IMR-90 (cell line): ENCODE measurements at regions not wholly inside any gene's neighbourhood (a gene's known extent, or its start where the extent isn't known, plus 50 kb on each side); places are given as distances from the start of the nearest gene placed in this dataset.

Experiments used
- ATAC-seq: fragments of 200-7000 bp; cut with Tn5 transposase; 2 replicates; pipeline ENCODE4 v1.9.1; 2020; ENCODE audit warnings: low read depth, mild to moderate bottlenecking, moderate library complexity
- BruUV-seq: library from RNA; stranded (reverse); fragments of 400-500 nt; replicated peaks from 2 replicates; lab custom pipeline; 2021; lab: Mats Ljungman, UMichigan
- CTCF ChIA-PET: fragments of 300-600 bp; formaldehyde crosslinking; extraction: SDS; loops from one replicate; lab custom pipeline; 2021; ENCODE audit warnings: antibody characterized with exemption; lab: Yijun Ruan, JAX
- POLR2A ChIA-PET: fragments of 300-600 bp; sonication (Branson Sonifier 250); formaldehyde crosslinking; loops from one replicate; lab custom pipeline; 2022; ENCODE audit warnings: antibody characterized with exemption; ENCODE audit not compliant: unreplicated experiment; lab: Charles Lee
- DNase-seq: peaks from one replicate; pipeline ENCODE4 v3.0.0; 2013
- H2AFZ ChIP-seq: replicated peaks from 2 replicates; pipeline ENCODE3; 2013; ENCODE audit warnings: low read length, mild to moderate bottlenecking; ENCODE audit not compliant: poor library complexity
- H2AK5ac ChIP-seq: 2 replicates; pipeline ENCODE4 v1.6.1; 2013; ENCODE audit warnings: low read depth, low read length, inconsistent platforms
- H2AK9ac ChIP-seq: replicated peaks from 2 replicates; pipeline ENCODE3; 2013; ENCODE audit warnings: mild to moderate bottlenecking, low read depth, low read length, moderate library complexity; ENCODE audit not compliant: poor library complexity
- H2BK120ac ChIP-seq: 2 replicates; pipeline ENCODE4 v1.6.1; 2013; ENCODE audit warnings: low read depth, low read length, inconsistent platforms
- H2BK15ac ChIP-seq: 3 replicates; pipeline ENCODE4 v1.6.1; 2013; ENCODE audit warnings: low read depth, low read length, inconsistent platforms
- H2BK20ac ChIP-seq: 2 replicates; pipeline ENCODE4 v1.6.1; 2013; ENCODE audit warnings: low read depth, mild to moderate bottlenecking, inconsistent platforms, low read length, moderate library complexity
- H2BK5ac ChIP-seq: 2 replicates; pipeline ENCODE4 v1.6.1; 2013; ENCODE audit warnings: mild to moderate bottlenecking, low read depth, low read length, inconsistent platforms; ENCODE audit not compliant: poor library complexity, severe bottlenecking
- H3K14ac ChIP-seq: replicated peaks from 2 replicates; pipeline ENCODE4 v1.6.1; 2013; ENCODE audit warnings: low read depth, low read length, inconsistent platforms
- H3K18ac ChIP-seq: 2 replicates; pipeline ENCODE4 v1.6.1; 2013; ENCODE audit warnings: low read depth, low read length, control low read depth
- H3K23ac ChIP-seq: 2 replicates; pipeline ENCODE4 v1.6.1; 2013; ENCODE audit warnings: low read depth, low read length, inconsistent platforms
- H3K27ac ChIP-seq: 2 replicates; pipeline ENCODE4 v1.5.1; 2013; ENCODE audit warnings: mild to moderate bottlenecking, control low read depth, low read length; ENCODE audit not compliant: insufficient read depth
- H3K27me3 ChIP-seq: 2 replicates; pipeline ENCODE4 v1.6.1; 2013; ENCODE audit warnings: low read length; ENCODE audit not compliant: control insufficient read depth, insufficient read depth
- H3K36me3 ChIP-seq: 2 replicates; pipeline ENCODE4 v1.6.1; 2013; ENCODE audit warnings: low read length, mixed read lengths; ENCODE audit not compliant: control insufficient read depth, insufficient read depth
- H3K4ac ChIP-seq: 2 replicates; pipeline ENCODE4 v1.6.1; 2013; ENCODE audit warnings: low read depth, low read length, inconsistent platforms
- H3K4me1 ChIP-seq: 2 replicates; pipeline ENCODE4 v1.6.1; 2013; ENCODE audit warnings: low read length, mixed read lengths; ENCODE audit not compliant: control insufficient read depth, insufficient read depth
- H3K4me2 ChIP-seq: 2 replicates; pipeline ENCODE4 v1.6.1; 2013; ENCODE audit warnings: low read depth, mild to moderate bottlenecking, control low read depth, low read length, moderate library complexity
- H3K4me3 ChIP-seq: 2 replicates; pipeline ENCODE4 v1.5.1; 2013; ENCODE audit warnings: low read depth, mild to moderate bottlenecking, control low read depth, low read length, moderate library complexity; ENCODE audit not compliant: insufficient read depth
- H3K56ac ChIP-seq: 2 replicates; pipeline ENCODE4 v1.6.1; 2013; ENCODE audit warnings: low read length, inconsistent platforms; ENCODE audit not compliant: insufficient read depth; ENCODE audit errors: extremely low read depth
- H3K79me1 ChIP-seq, 2 experiments: 2 replicates each; pipeline ENCODE4 v1.6.1; 2013; ENCODE audit warnings: low read length in 2 of 2, inconsistent platforms in 1 of 2, low read depth in 1 of 2
- H3K9ac ChIP-seq: 2 replicates; pipeline ENCODE4 v1.6.1; 2013; ENCODE audit warnings: low read depth, low read length, control low read depth
- H3K9me1 ChIP-seq: 2 replicates; pipeline ENCODE4 v1.6.1; 2013; ENCODE audit warnings: low read length, inconsistent platforms; ENCODE audit not compliant: insufficient read depth
- H3K9me3 ChIP-seq: 2 replicates; pipeline ENCODE4 v1.6.1; 2013; ENCODE audit warnings: low read length; ENCODE audit not compliant: control insufficient read depth, insufficient read depth
- H4K20me1 ChIP-seq: 2 replicates; pipeline ENCODE4 v1.6.1; 2013; ENCODE audit warnings: low read length, inconsistent platforms; ENCODE audit not compliant: insufficient read depth
- H4K5ac ChIP-seq: 2 replicates; pipeline ENCODE4 v1.6.1; 2013; ENCODE audit warnings: mild to moderate bottlenecking, low read depth, low read length, control low read depth
- H4K8ac ChIP-seq, 2 experiments: 2 replicates each; pipeline ENCODE4 v1.6.1; 2013; ENCODE audit warnings: low read depth in 2 of 2, low read length in 2 of 2, control low read depth in 1 of 2, inconsistent platforms in 1 of 2
- H4K91ac ChIP-seq: 2 replicates; pipeline ENCODE4 v1.6.1; 2013; ENCODE audit warnings: low read depth, low read length, inconsistent platforms; ENCODE audit not compliant: insufficient read depth
- BHLHE40 ChIP-seq: fragments of 150-350 bp; IDR thresholded peaks from 2 replicates; pipeline ENCODE4 v1.6.1; 2016; ENCODE audit warnings: mild to moderate bottlenecking, low read depth, low read length
- CEBPB ChIP-seq: IDR thresholded peaks from 2 replicates; pipeline ENCODE4 v1.6.1; 2012; ENCODE audit warnings: low read depth, low read length, improper control_type of control experiment
- CHD1 ChIP-seq: IDR thresholded peaks from 2 replicates; pipeline ENCODE4 v1.6.1; 2012; ENCODE audit warnings: low read depth, low read length, improper control_type of control experiment
- ELK1 ChIP-seq: fragments of 150-350 bp; IDR thresholded peaks from 2 replicates; pipeline ENCODE4 v1.6.1; 2016; ENCODE audit warnings: low read depth, mild to moderate bottlenecking, low read length, moderate library complexity, borderline replicate concordance
- FOS ChIP-seq: fragments of 150-350 bp; IDR thresholded peaks from 2 replicates; pipeline ENCODE4 v1.6.1; 2016; ENCODE audit warnings: low read depth, low read length
- MAFK ChIP-seq: IDR thresholded peaks from 2 replicates; pipeline ENCODE4 v1.6.1; 2012; ENCODE audit warnings: low read depth, low read length, improper control_type of control experiment
- MAZ ChIP-seq: IDR thresholded peaks from 2 replicates; pipeline ENCODE4 v1.6.1; 2012; ENCODE audit warnings: low read depth, mild to moderate bottlenecking, low read length, improper control_type of control experiment, moderate library complexity, borderline replicate concordance
- MXI1 ChIP-seq: IDR thresholded peaks from 2 replicates; pipeline ENCODE4 v1.6.1; 2012; ENCODE audit warnings: low read depth, mild to moderate bottlenecking, low read length, moderate library complexity, borderline replicate concordance
- NFE2L2 ChIP-seq: fragments of 150-350 bp; IDR thresholded peaks from 2 replicates; pipeline ENCODE4 v1.6.1; 2016; ENCODE audit warnings: low read depth, mild to moderate bottlenecking, low read length
- POLR2A ChIP-seq: IDR thresholded peaks from 2 replicates; pipeline ENCODE4 v1.6.1; 2012; ENCODE audit warnings: mild to moderate bottlenecking, low read depth, low read length
- RAD21 ChIP-seq: IDR thresholded peaks from 2 replicates; pipeline ENCODE4 v1.6.1; 2012; ENCODE audit warnings: low read length, improper control_type of control experiment
- RCOR1 ChIP-seq: IDR thresholded peaks from 2 replicates; pipeline ENCODE4 v1.6.1; 2012; ENCODE audit warnings: mild to moderate bottlenecking, low read length, improper control_type of control experiment; ENCODE audit not compliant: insufficient replicate concordance
- RFX5 ChIP-seq: IDR thresholded peaks from 2 replicates; pipeline ENCODE4 v1.8.0; 2012; ENCODE audit warnings: low read depth, mild to moderate bottlenecking, low read length, moderate library complexity
- SMC3 ChIP-seq: fragments of 150-350 bp; IDR thresholded peaks from 2 replicates; pipeline ENCODE4 v1.6.1; 2016; ENCODE audit warnings: low read depth, mild to moderate bottlenecking, antibody characterized with exemption, low read length, moderate library complexity
- WGBS, 2 experiments: methylation state at CpG; one replicate each; pipeline versions ENCODE4 v1.1.5 to v1.1.7; 2013; ENCODE audit warnings: missing lambda C conversion rate in 2 of 2; ENCODE audit not compliant: insufficient read length in 1 of 2; ENCODE audit errors: extremely low coverage in 2 of 2; 5-methylcytosine and 5-hydroxymethylcytosine counted together
- dilution Hi-C: fragments of 300-500 bp; cut with HindIII; formaldehyde crosslinking; loops from one replicate; pipeline ENCODE4 v1.14.3; 2018; ENCODE audit warnings: low sequenced_read_pairs; ENCODE audit not compliant: unreplicated experiment
- in situ Hi-C: fragments of 300-500 bp; cut with MboI; formaldehyde crosslinking; loops from 3 replicates; pipeline ENCODE4 v1.14.3; 2019; ENCODE audit warnings: low sequenced_read_pairs, inconsistent platforms, mixed read lengths
- intact Hi-C: fragments of 100-400 bp; cut with micrococcal nuclease; formaldehyde crosslinking; loops from 2 replicates; pipeline ENCODE4 v1.10.0; 2022
- TF ChIP-seq, protein P1 (sequence below): conservative IDR thresholded peaks from 2 replicates; pipeline ENCODE4 v1.5.1; 2012; ENCODE audit warnings: mild to moderate bottlenecking, low read depth, low read length, improper control_type of control experiment
- TF ChIP-seq, protein P2 (sequence below): fragments of 150-350 bp; IDR thresholded peaks from 2 replicates; pipeline ENCODE4 v1.6.1; 2017; ENCODE audit warnings: mild to moderate bottlenecking, antibody characterized with exemption, low read length, low read depth

GRCh38 chr1:222171005-222171404 is 376.9 kb downstream of the HHIPL2 start:
- H3K9me1 ChIP-seq: 0 out of 2 replicates have a peak, but pooled peaks cover 2% of the 10 kb centered on the region
- no peaks in the 10 kb centered on the region for H3K79me1 ChIP-seq
- in situ Hi-C loops: loop anchor here (5.0 to 10.0 kb wide), 3 partner anchors 281 to 694 kb away; partner anchors contain the start of gene DUSP10
- no peak overlapping the region for H2AK9ac ChIP-seq
- no peak overlapping the region for H3K4me2 ChIP-seq
- DNase-seq (peak; percentile 70), ATAC-seq (peak; percentile 68)
- H3K18ac ChIP-seq: no peak overlapping the region
- dilution Hi-C loops: no loop called here
- peak overlapping the region; percentile 95; the same call in 1 of the 2 replicates for H2AK5ac ChIP-seq
- no peak overlapping the region for H3K27ac ChIP-seq
- H3K27me3 ChIP-seq: no peaks in the 10 kb centered on the region
- peaks cover 2% of the 10 kb centered on the region for H3K4me1 ChIP-seq
- H4K91ac ChIP-seq: 0 out of 2 replicates have a peak overlapping the region, but pooled peaks have one; percentile 34
- H2BK15ac ChIP-seq: peak overlapping the region; percentile 50; the same call in 1 of the 3 replicates
- peak overlapping the region; percentile 86 for H2BK20ac ChIP-seq
- no CpG with 5 or more reads among the region's 2 CpGs for WGBS, 2 experiments
- no peak for TF ChIP-seq MAFK
- TF ChIP-seq RFX5: no peak
- TF ChIP-seq CEBPB: no peak
- TF ChIP-seq CHD1: no peak
- TF ChIP-seq RCOR1: no peak
- no peak for TF ChIP-seq POLR2A
- peak; percentile 76 for TF ChIP-seq RAD21
- TF ChIP-seq, protein P1, sequence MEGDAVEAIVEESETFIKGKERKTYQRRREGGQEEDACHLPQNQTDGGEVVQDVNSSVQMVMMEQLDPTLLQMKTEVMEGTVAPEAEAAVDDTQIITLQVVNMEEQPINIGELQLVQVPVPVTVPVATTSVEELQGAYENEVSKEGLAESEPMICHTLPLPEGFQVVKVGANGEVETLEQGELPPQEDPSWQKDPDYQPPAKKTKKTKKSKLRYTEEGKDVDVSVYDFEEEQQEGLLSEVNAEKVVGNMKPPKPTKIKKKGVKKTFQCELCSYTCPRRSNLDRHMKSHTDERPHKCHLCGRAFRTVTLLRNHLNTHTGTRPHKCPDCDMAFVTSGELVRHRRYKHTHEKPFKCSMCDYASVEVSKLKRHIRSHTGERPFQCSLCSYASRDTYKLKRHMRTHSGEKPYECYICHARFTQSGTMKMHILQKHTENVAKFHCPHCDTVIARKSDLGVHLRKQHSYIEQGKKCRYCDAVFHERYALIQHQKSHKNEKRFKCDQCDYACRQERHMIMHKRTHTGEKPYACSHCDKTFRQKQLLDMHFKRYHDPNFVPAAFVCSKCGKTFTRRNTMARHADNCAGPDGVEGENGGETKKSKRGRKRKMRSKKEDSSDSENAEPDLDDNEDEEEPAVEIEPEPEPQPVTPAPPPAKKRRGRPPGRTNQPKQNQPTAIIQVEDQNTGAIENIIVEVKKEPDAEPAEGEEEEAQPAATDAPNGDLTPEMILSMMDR: peak; percentile 58
- no peak for TF ChIP-seq FOS
- TF ChIP-seq BHLHE40: no peak
- TF ChIP-seq MAZ: no peak
- peak; percentile 76 for TF ChIP-seq SMC3
- TF ChIP-seq MXI1: no peak
- TF ChIP-seq, protein P2, sequence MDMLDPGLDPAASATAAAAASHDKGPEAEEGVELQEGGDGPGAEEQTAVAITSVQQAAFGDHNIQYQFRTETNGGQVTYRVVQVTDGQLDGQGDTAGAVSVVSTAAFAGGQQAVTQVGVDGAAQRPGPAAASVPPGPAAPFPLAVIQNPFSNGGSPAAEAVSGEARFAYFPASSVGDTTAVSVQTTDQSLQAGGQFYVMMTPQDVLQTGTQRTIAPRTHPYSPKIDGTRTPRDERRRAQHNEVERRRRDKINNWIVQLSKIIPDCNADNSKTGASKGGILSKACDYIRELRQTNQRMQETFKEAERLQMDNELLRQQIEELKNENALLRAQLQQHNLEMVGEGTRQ: no peak
- TF ChIP-seq NFE2L2: no peak
- no peak for TF ChIP-seq ELK1
- H2BK120ac ChIP-seq: peak overlapping the region; percentile 90
- no peak overlapping the region for H3K23ac ChIP-seq
- CTCF ChIA-PET: interaction anchor here (1.4 to 1.5 kb wide), 2 partner anchors 280 to 693 kb away, joined by 3 read pairs; no protein-coding TSS in a partner anchor
- H4K8ac ChIP-seq: peak overlapping the region in 1 of 2 experiments; percentile 71; a peak in 1 of 4 replicates
- peak overlapping the region; percentile 74 for H2AFZ ChIP-seq
- H3K56ac ChIP-seq: no peak overlapping the region
- peaks cover 10% of the 10 kb centered on the region for H3K9me3 ChIP-seq
- H3K4me3 ChIP-seq: no peak overlapping the region
- no peak overlapping the region for H3K9ac ChIP-seq
- POLR2A ChIA-PET: no interaction called here
- intact Hi-C loops: loop anchor here (1.0 to 5.0 kb wide), 4 partner anchors 284 to 694 kb away; partner anchors contain the start of gene DUSP10
- BruUV-seq: no TSS peak
- H4K5ac ChIP-seq: peak overlapping the region; percentile 14; the same call in 1 of the 2 replicates
- no peak overlapping the region for H2BK5ac ChIP-seq
- H4K20me1 ChIP-seq: no peaks in the 10 kb centered on the region
- H3K4ac ChIP-seq: peak overlapping the region; percentile 81
- peak overlapping the region; percentile 75; the same call in 1 of the 2 replicates for H3K14ac ChIP-seq
- H3K36me3 ChIP-seq: no peaks in the 10 kb centered on the region
